GM12878 (cell line): ENCODE measurements at regions not wholly inside any gene's neighbourhood (a gene's known extent, or its start where the extent isn't known, plus 50 kb on each side); places are given as distances from the start of the nearest gene placed in this dataset.

Source experiments
- CEBPB ChIP-seq, 2 experiments: fragments of 150-350 bp in 1 of 2; IDR thresholded peaks; 2 replicates each; pipeline ENCODE4 v1.6.1; 2012 to 2014; ENCODE audit warnings: low read depth in 2 of 2, low read length in 2 of 2, borderline replicate concordance in 1 of 2, inconsistent platforms in 1 of 2
- POLR2A ChIP-seq: IDR thresholded peaks from 2 replicates; pipeline ENCODE4 v1.6.1; 2011; ENCODE audit warnings: low read depth, mild to moderate bottlenecking, low read length
- REST ChIP-seq: IDR thresholded peaks from 2 replicates; pipeline ENCODE4 v1.6.1; 2012; ENCODE audit warnings: mild to moderate bottlenecking, low read depth, low read length

GRCh38 chr13:89315287-89315686, 1644.1 kb downstream of the SLITRK5 start:
- no peak for TF ChIP-seq POLR2A
- TF ChIP-seq CEBPB (IDR thresholded peaks at IDR 0.05; ENCODE audit: borderline replicate concordance in 1 of 2, low read depth in 2 of 2, low read length in 2 of 2), result no peak
- no peak for TF ChIP-seq REST
